ENCODE measurements at regions not wholly inside any gene's neighbourhood (a gene's known extent, or its start where the extent isn't known, plus 50 kb on each side); places are given as distances from the start of the nearest gene placed in this dataset.

GRCh38 chr21:17427831-17428483 lies 84.9 kb upstream of the CXADR start:
- H3K36me3 Mint-ChIP-seq (ENCODE audit: low read depth), result no peaks in the 10 kb centered on the region
- peaks cover 3% of the 10 kb centered on the region; the same call in 1 of the 2 replicates for H3K27me3 Mint-ChIP-seq (ENCODE audit: insufficient read depth)
- H3K4me1 Mint-ChIP-seq (ENCODE audit: low read depth), result no peaks in the 10 kb centered on the region
- no peak for TF ChIP-seq CTCF (IDR thresholded peaks at IDR 0.05)
- no peaks in the 10 kb centered on the region; the same call in 1 of the 2 replicates for H3K9me3 Mint-ChIP-seq
- no peak for DNase-seq
- H3K4me3 Mint-ChIP-seq, result no peak overlapping the region
- H3K27ac Mint-ChIP-seq, result no peak overlapping the region

GRCh38 chr21:17428484-17428869 lies 84.4 kb upstream of the CXADR start:
- Mint-ChIP-seq H3K27ac (no peak overlapping the region), H3K4me1 (ENCODE audit: low read depth) (no peaks in the 10 kb centered on the region), H3K36me3 (ENCODE audit: low read depth) (no peaks in the 10 kb centered on the region), H3K9me3 (no peaks in the 10 kb centered on the region; the same call in 1 of the 2 replicates), H3K4me3 (no peak overlapping the region), H3K27me3 (ENCODE audit: insufficient read depth) (peaks cover 3% of the 10 kb centered on the region; the same call in 1 of the 2 replicates)
- no peak for DNase-seq
- TF ChIP-seq CTCF (IDR thresholded peaks at IDR 0.05), result no peak

DNA sequence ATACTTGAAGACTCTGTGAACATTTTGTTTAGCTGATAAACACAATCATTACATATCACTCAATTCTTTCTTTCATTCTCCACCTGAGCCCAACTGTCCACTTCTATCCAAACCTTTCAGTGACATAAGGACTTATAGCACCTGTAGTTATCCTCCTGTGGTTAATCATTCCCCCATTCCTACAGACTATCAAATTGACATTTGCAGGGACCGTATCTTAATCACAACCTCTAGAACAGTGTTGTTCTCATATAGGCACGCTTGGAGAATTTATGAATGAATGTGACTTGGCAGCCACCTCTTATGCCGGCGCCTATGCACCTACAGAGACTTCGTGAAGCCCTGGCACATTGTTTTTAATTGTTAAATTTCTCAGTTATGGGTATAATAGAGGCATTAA lies 83.9 kb upstream of the CXADR start:
- no peak for TF ChIP-seq CTCF (IDR thresholded peaks at IDR 0.05)
- H3K4me1 Mint-ChIP-seq (ENCODE audit: low read depth), result no peaks in the 10 kb centered on the region
- no peak overlapping the region for H3K4me3 Mint-ChIP-seq
- no peaks in the 10 kb centered on the region for H3K36me3 Mint-ChIP-seq (ENCODE audit: low read depth)
- peaks cover 3% of the 10 kb centered on the region; the same call in 1 of the 2 replicates for H3K27me3 Mint-ChIP-seq (ENCODE audit: insufficient read depth)
- H3K9me3 Mint-ChIP-seq, result no peaks in the 10 kb centered on the region; the same call in 1 of the 2 replicates
- DNase-seq, result no peak
- no peak overlapping the region for H3K27ac Mint-ChIP-seq

GRCh38 chr21:17429936-17430335 lies 82.9 kb upstream of the CXADR start:
- TF ChIP-seq CTCF (IDR thresholded peaks at IDR 0.05), result no peak
- H3K4me1 Mint-ChIP-seq (ENCODE audit: low read depth), result no peaks in the 10 kb centered on the region
- H3K27ac Mint-ChIP-seq, result no peak overlapping the region
- no peak for DNase-seq
- no peaks in the 10 kb centered on the region for H3K36me3 Mint-ChIP-seq (ENCODE audit: low read depth)
- peaks cover 3% of the 10 kb centered on the region; the same call in 1 of the 2 replicates for H3K27me3 Mint-ChIP-seq (ENCODE audit: insufficient read depth)
- no peak overlapping the region for H3K4me3 Mint-ChIP-seq
- no peaks in the 10 kb centered on the region; the same call in 1 of the 2 replicates for H3K9me3 Mint-ChIP-seq

DNA sequence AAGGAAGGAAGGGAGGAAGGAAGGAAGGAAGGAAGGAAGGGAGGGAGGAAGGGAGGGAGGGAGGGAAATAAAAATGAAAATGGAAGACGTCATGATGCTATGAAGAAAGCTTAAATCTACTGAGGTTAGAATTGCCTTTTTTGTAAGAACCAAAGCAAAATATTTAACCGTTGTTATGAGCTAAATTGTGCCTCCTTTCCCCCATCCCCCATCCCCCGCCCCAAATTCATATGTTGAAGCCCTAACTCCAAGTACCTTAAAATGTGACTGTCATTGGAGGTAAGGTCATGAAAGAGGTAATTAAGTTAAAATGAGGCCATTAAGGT lies 80.1 kb upstream of the CXADR start:
- TF ChIP-seq CTCF (IDR thresholded peaks at IDR 0.05), result no peak
- DNase-seq, result no peak
- H3K36me3 Mint-ChIP-seq (ENCODE audit: low read depth), result no peaks in the 10 kb centered on the region
- no peaks in the 10 kb centered on the region; the same call in 1 of the 2 replicates for H3K9me3 Mint-ChIP-seq
- peaks cover 8% of the 10 kb centered on the region; the same call in 1 of the 2 replicates for H3K4me1 Mint-ChIP-seq (ENCODE audit: low read depth)
- H3K27me3 Mint-ChIP-seq (ENCODE audit: insufficient read depth), result peaks cover 1% of the 10 kb centered on the region; the same call in 1 of the 2 replicates
- H3K27ac Mint-ChIP-seq, result no peak overlapping the region
- no peak overlapping the region for H3K4me3 Mint-ChIP-seq

Measured in HFFc6 (cell line).